ENCODE measurements at regions not wholly inside any gene's neighbourhood (a gene's known extent, or its start where the extent isn't known, plus 50 kb on each side); places are given as distances from the start of the nearest gene placed in this dataset.

GRCh38 chr3:111454551-111454950 lies 87.4 kb upstream of the CD96 start:
- no peak for TF ChIP-seq TCF7L2 (IDR thresholded peaks at IDR 0.05; ENCODE audit: low read depth, low read length)
- TF ChIP-seq SIN3A (IDR thresholded peaks at IDR 0.05; ENCODE audit: borderline replicate concordance, insufficient read depth, low read depth, low read length): no peak
- no peak for TF ChIP-seq CTCF (IDR thresholded peaks at IDR 0.05)

Measured in Panc1 (cell line).